ENCODE measurements at regions not wholly inside any gene's neighbourhood (a gene's known extent, or its start where the extent isn't known, plus 50 kb on each side); places are given as distances from the start of the nearest gene placed in this dataset.

DNA sequence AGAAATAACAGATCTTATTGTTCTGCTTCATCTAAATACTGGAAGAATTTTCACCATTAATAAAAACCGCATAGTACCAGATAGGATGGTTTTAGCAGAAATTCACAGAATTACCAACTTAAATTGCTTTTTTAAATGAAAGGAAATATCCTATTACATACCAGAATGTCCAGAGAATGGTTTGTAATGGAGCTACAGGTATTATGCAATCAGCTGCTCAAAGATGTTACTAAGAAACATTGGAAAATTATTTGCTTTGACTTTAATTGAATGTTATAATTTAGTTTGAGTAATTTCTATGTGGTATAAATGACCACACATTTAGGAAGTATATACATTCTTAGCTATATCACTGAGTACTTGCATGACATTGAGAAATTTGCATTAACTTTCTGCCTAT, 338.3 kb downstream of the ETV1 start:
- H3K4me3 ChIP-seq (ENCODE audit: low read length), result no peak overlapping the region
- H3K4me1 ChIP-seq (ENCODE audit: control insufficient read depth, low read length), result no peaks in the 10 kb centered on the region
- no peaks in the 10 kb centered on the region for H3K9me3 ChIP-seq (ENCODE audit: control insufficient read depth, insufficient read depth, low read length)
- H3K9me2 ChIP-seq (replicated peaks; ENCODE audit: control insufficient read depth, low read length), result no peaks in the 10 kb centered on the region
- H3K27me3 ChIP-seq (ENCODE audit: control insufficient read depth, low read length), result no peaks in the 10 kb centered on the region
- no peaks in the 10 kb centered on the region for H3F3A ChIP-seq (ENCODE audit: control insufficient read depth, insufficient read depth)
- no peak overlapping the region for H3K4me2 ChIP-seq (ENCODE audit: low read length)
- TF ChIP-seq EZH2phosphoT487 (IDR thresholded peaks at IDR 0.05; ENCODE audit: borderline replicate concordance, low read length), result no peak
- TF ChIP-seq, protein P1, sequence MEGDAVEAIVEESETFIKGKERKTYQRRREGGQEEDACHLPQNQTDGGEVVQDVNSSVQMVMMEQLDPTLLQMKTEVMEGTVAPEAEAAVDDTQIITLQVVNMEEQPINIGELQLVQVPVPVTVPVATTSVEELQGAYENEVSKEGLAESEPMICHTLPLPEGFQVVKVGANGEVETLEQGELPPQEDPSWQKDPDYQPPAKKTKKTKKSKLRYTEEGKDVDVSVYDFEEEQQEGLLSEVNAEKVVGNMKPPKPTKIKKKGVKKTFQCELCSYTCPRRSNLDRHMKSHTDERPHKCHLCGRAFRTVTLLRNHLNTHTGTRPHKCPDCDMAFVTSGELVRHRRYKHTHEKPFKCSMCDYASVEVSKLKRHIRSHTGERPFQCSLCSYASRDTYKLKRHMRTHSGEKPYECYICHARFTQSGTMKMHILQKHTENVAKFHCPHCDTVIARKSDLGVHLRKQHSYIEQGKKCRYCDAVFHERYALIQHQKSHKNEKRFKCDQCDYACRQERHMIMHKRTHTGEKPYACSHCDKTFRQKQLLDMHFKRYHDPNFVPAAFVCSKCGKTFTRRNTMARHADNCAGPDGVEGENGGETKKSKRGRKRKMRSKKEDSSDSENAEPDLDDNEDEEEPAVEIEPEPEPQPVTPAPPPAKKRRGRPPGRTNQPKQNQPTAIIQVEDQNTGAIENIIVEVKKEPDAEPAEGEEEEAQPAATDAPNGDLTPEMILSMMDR (IDR thresholded peaks at IDR 0.05; ENCODE audit: low read depth, low read length, poor library complexity, severe bottlenecking), result no peak
- H4K20me1 ChIP-seq (ENCODE audit: control insufficient read depth, insufficient read depth, low read depth, low read length), result no peaks in the 10 kb centered on the region
- no peak overlapping the region for H3K27ac ChIP-seq (ENCODE audit: low read depth, low read length)
- no peaks in the 10 kb centered on the region for H3K79me2 ChIP-seq (ENCODE audit: control insufficient read depth, low read length)
- no peaks in the 10 kb centered on the region for H3K36me3 ChIP-seq (ENCODE audit: control insufficient read depth, low read length)

DNA sequence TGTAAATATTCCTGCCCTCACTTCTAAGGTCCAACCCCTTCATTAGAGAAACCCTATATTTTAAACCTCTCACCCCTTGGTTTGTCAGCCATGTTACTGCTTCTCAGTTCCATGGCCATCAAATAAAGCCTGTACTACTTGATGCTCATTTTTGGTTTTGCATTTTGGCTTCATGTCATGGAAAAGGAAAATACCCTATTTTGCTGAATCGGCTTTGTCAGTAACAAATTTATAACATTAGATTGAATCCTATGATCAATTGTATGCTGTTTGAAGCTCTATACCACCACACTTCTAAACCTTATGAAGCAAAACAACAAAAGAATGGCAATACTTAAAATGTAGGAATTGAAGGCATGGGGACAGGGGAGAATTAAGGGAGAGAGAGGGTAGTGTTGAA, 333.1 kb downstream of the ETV1 start:
- TF ChIP-seq, protein P1 (IDR thresholded peaks at IDR 0.05; ENCODE audit: low read depth, low read length, poor library complexity, severe bottlenecking), result no peak
- no peak for TF ChIP-seq EZH2phosphoT487 (IDR thresholded peaks at IDR 0.05; ENCODE audit: borderline replicate concordance, low read length)
- no peak overlapping the region for H3K4me2 ChIP-seq (ENCODE audit: low read length)
- H3K4me3 ChIP-seq (ENCODE audit: low read length), result no peak overlapping the region
- H3K9me3 ChIP-seq (ENCODE audit: control insufficient read depth, insufficient read depth, low read length), result peaks cover 4% of the 10 kb centered on the region; the same call in 1 of the 2 replicates
- H3K9me2 ChIP-seq (replicated peaks; ENCODE audit: control insufficient read depth, low read length), result no peaks in the 10 kb centered on the region
- H4K20me1 ChIP-seq (ENCODE audit: control insufficient read depth, insufficient read depth, low read depth, low read length), result no peaks in the 10 kb centered on the region
- no peaks in the 10 kb centered on the region for H3K27me3 ChIP-seq (ENCODE audit: control insufficient read depth, low read length)
- no peaks in the 10 kb centered on the region for H3F3A ChIP-seq (ENCODE audit: control insufficient read depth, insufficient read depth)
- H3K27ac ChIP-seq (ENCODE audit: low read depth, low read length), result no peak overlapping the region
- no peaks in the 10 kb centered on the region for H3K36me3 ChIP-seq (ENCODE audit: control insufficient read depth, low read length)
- no peaks in the 10 kb centered on the region for H3K79me2 ChIP-seq (ENCODE audit: control insufficient read depth, low read length)
- no peaks in the 10 kb centered on the region for H3K4me1 ChIP-seq (ENCODE audit: control insufficient read depth, low read length)

DNA sequence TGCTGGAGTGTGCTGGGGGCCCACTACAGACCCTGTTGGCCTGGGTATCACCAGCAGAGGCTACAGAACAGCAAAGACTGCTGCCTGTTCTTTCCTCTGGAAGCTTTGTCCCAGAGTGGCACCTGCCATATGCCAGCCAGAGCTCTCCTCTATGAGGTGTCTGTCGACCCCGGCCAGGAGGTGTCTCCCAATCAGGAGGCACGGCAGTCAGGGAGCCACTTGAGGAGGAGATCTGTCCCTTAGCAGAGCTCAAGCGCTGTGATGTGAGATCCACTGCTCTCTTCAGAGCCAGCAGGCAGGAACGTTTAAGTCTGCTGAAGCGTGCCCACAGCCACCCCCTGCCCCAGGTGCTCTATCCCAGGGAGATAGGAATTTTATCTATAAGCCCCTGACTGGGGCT, 316.2 kb downstream of the ETV1 start:
- Histone ChIP-seq H3K4me3 (ENCODE audit: low read length) (no peak overlapping the region), H3K27me3 (ENCODE audit: control insufficient read depth, low read length) (no peaks in the 10 kb centered on the region), H3K79me2 (ENCODE audit: control insufficient read depth, low read length) (no peaks in the 10 kb centered on the region), H4K20me1 (ENCODE audit: control insufficient read depth, insufficient read depth, low read depth, low read length) (no peaks in the 10 kb centered on the region), H3K9me3 (ENCODE audit: control insufficient read depth, insufficient read depth, low read length) (peaks cover 3% of the 10 kb centered on the region; the same call in 1 of the 2 replicates), H3K9me2 (replicated peaks; ENCODE audit: control insufficient read depth, low read length) (no peaks in the 10 kb centered on the region), H3K4me1 (ENCODE audit: control insufficient read depth, low read length) (no peaks in the 10 kb centered on the region), H3F3A (ENCODE audit: control insufficient read depth, insufficient read depth) (no peaks in the 10 kb centered on the region), H3K27ac (ENCODE audit: low read depth, low read length) (no peak overlapping the region), H3K36me3 (ENCODE audit: control insufficient read depth, low read length) (no peaks in the 10 kb centered on the region), H3K4me2 (ENCODE audit: low read length) (no peak overlapping the region)
- TF ChIP-seq, protein P1 (IDR thresholded peaks at IDR 0.05; ENCODE audit: low read depth, low read length, poor library complexity, severe bottlenecking), result no peak
- TF ChIP-seq EZH2phosphoT487 (IDR thresholded peaks at IDR 0.05; ENCODE audit: borderline replicate concordance, low read length), result no peak

Data from DOHH2 (cell line).